ENCODE measurements at regions not wholly inside any gene's neighbourhood (a gene's known extent, or its start where the extent isn't known, plus 50 kb on each side); places are given as distances from the start of the nearest gene placed in this dataset.

- H3K79me2 ChIP-seq (ENCODE audit: control insufficient read depth, low read length) = no peaks in the 10 kb centered on the region
These were observed 179.7 kb downstream of the DLL1 start for GRCh38 chr6:170111141-170111664.

GRCh38 chr6:170110201-170111140, 180.4 kb downstream of the DLL1 start:
- Histone ChIP-seq H3K4me1 (ENCODE audit: control insufficient read depth, low read length) (no peaks in the 10 kb centered on the region), H3K4me3 (ENCODE audit: low read length) (no peak overlapping the region), H3K36me3 (ENCODE audit: control insufficient read depth, low read length) (no peaks in the 10 kb centered on the region), H3F3A (ENCODE audit: control insufficient read depth, insufficient read depth) (no peaks in the 10 kb centered on the region), H3K9me2 (replicated peaks; ENCODE audit: control insufficient read depth, low read length) (no peaks in the 10 kb centered on the region), H3K27ac (ENCODE audit: low read depth, low read length) (no peak overlapping the region), H3K4me2 (ENCODE audit: low read length) (no peak overlapping the region), H3K9me3 (ENCODE audit: control insufficient read depth, insufficient read depth, low read length) (peaks cover 4% of the 10 kb centered on the region; the same call in 1 of the 2 replicates), H4K20me1 (ENCODE audit: control insufficient read depth, insufficient read depth, low read depth, low read length) (no peaks in the 10 kb centered on the region), H3K79me2 (ENCODE audit: control insufficient read depth, low read length) (no peaks in the 10 kb centered on the region), H3K27me3 (ENCODE audit: control insufficient read depth, low read length) (no peaks in the 10 kb centered on the region)
- no peak for TF ChIP-seq EZH2phosphoT487 (IDR thresholded peaks at IDR 0.05; ENCODE audit: borderline replicate concordance, low read length)

More at GRCh38 chr6:170111141-170111664, 179.7 kb downstream of the DLL1 start:
- Histone ChIP-seq H3K27me3 (ENCODE audit: control insufficient read depth, low read length) (no peaks in the 10 kb centered on the region), H3K36me3 (ENCODE audit: control insufficient read depth, low read length) (no peaks in the 10 kb centered on the region), H3K4me3 (ENCODE audit: low read length) (no peak overlapping the region), H3F3A (ENCODE audit: control insufficient read depth, insufficient read depth) (no peaks in the 10 kb centered on the region), H3K9me3 (ENCODE audit: control insufficient read depth, insufficient read depth, low read length) (peaks cover 2% of the 10 kb centered on the region; the same call in 1 of the 2 replicates), H3K4me1 (ENCODE audit: control insufficient read depth, low read length) (no peaks in the 10 kb centered on the region), H4K20me1 (ENCODE audit: control insufficient read depth, insufficient read depth, low read depth, low read length) (no peaks in the 10 kb centered on the region), H3K4me2 (ENCODE audit: low read length) (no peak overlapping the region), H3K27ac (ENCODE audit: low read depth, low read length) (no peak overlapping the region), H3K9me2 (replicated peaks; ENCODE audit: control insufficient read depth, low read length) (no peaks in the 10 kb centered on the region)
- TF ChIP-seq EZH2phosphoT487 (IDR thresholded peaks at IDR 0.05; ENCODE audit: borderline replicate concordance, low read length) = no peak
- no peak for TF ChIP-seq CTCF (IDR thresholded peaks at IDR 0.05; ENCODE audit: low read depth, low read length, poor library complexity, severe bottlenecking)

- no peaks in the 10 kb centered on the region for H3F3A ChIP-seq (ENCODE audit: control insufficient read depth, insufficient read depth)
- no peaks in the 10 kb centered on the region for H3K4me1 ChIP-seq (ENCODE audit: control insufficient read depth, low read length)
- H3K9me3 ChIP-seq (ENCODE audit: control insufficient read depth, insufficient read depth, low read length) = peaks cover 4% of the 10 kb centered on the region; the same call in 1 of the 2 replicates
- H3K27ac ChIP-seq (ENCODE audit: low read depth, low read length) = no peak overlapping the region
- no peaks in the 10 kb centered on the region for H3K9me2 ChIP-seq (replicated peaks; ENCODE audit: control insufficient read depth, low read length)
- no peaks in the 10 kb centered on the region for H4K20me1 ChIP-seq (ENCODE audit: control insufficient read depth, insufficient read depth, low read depth, low read length)
- no peaks in the 10 kb centered on the region for H3K79me2 ChIP-seq (ENCODE audit: control insufficient read depth, low read length)
- TF ChIP-seq CTCF (IDR thresholded peaks at IDR 0.05; ENCODE audit: low read depth, low read length, poor library complexity, severe bottlenecking) (no peak), EZH2phosphoT487 (IDR thresholded peaks at IDR 0.05; ENCODE audit: borderline replicate concordance, low read length) (no peak)
- no peaks in the 10 kb centered on the region for H3K36me3 ChIP-seq (ENCODE audit: control insufficient read depth, low read length)
- H3K4me2 ChIP-seq (ENCODE audit: low read length) = no peak overlapping the region
- no peaks in the 10 kb centered on the region for H3K27me3 ChIP-seq (ENCODE audit: control insufficient read depth, low read length)
- H3K4me3 ChIP-seq (ENCODE audit: low read length) = no peak overlapping the region
These were observed 181.8 kb downstream of the DLL1 start for GRCh38 chr6:170108890-170109587.
